ENCODE measurements at regions not wholly inside any gene's neighbourhood (a gene's known extent, or its start where the extent isn't known, plus 50 kb on each side); places are given as distances from the start of the nearest gene placed in this dataset.
A peak's percentile ranks its signal among the peaks of the same experiment; 100 is the strongest.

GRCh38 chr15:39180483-39180933, 400.4 kb upstream of the THBS1 start:
- no peaks in the 10 kb centered on the region for H3K9me3 ChIP-seq (ENCODE audit: control insufficient read depth in 4 of 4, insufficient read depth in 3 of 4, low read length in 3 of 4)
- H3K27ac ChIP-seq (ENCODE audit: low read depth in 1 of 2, low read length in 1 of 2) = no peak overlapping the region
- no peak for ATAC-seq (ENCODE audit: insufficient read depth, low FRiP score)
- H3K4me1 ChIP-seq (ENCODE audit: control insufficient read depth in 5 of 5, insufficient read depth in 5 of 5, low read length in 5 of 5) = peaks cover 0 to 37% (median 5%) of the 10 kb centered on the region in 5 donors
- DNase-seq = peak in 2 of 3 donors; percentile 96 to 97
- no peak overlapping the region for H3K4me3 ChIP-seq
- no peaks in the 10 kb centered on the region for H3K27me3 ChIP-seq (ENCODE audit: control insufficient read depth in 3 of 3, insufficient read depth in 3 of 3, low read length in 2 of 3)
- no peak for TF ChIP-seq CTCF (IDR thresholded peaks at IDR 0.05; ENCODE audit: control extremely low read depth, extremely low read depth)
- H3K36me3 ChIP-seq (ENCODE audit: control insufficient read depth in 4 of 4, insufficient read depth in 4 of 4, low read length in 4 of 4) = no peaks in the 10 kb centered on the region
- H3K9ac ChIP-seq (ENCODE audit: insufficient read depth in 1 of 2, low read length in 2 of 2) = no peak overlapping the region

- peaks cover 0 to 34% (median 5%) of the 10 kb centered on the region in 5 donors for H3K4me1 ChIP-seq (ENCODE audit: control insufficient read depth in 5 of 5, insufficient read depth in 5 of 5, low read length in 5 of 5)
- H3K9ac ChIP-seq (ENCODE audit: insufficient read depth in 1 of 2, low read length in 2 of 2) = no peak overlapping the region
- H3K27ac ChIP-seq (ENCODE audit: low read depth in 1 of 2, low read length in 1 of 2) = no peak overlapping the region
- TF ChIP-seq CTCF (IDR thresholded peaks at IDR 0.05; ENCODE audit: control extremely low read depth, extremely low read depth) = no peak
- no peak overlapping the region for H3K4me3 ChIP-seq
- peak; percentile 54 to 85 (median 76) for DNase-seq
- no peak for ATAC-seq (ENCODE audit: insufficient read depth, low FRiP score)
- WGBS, 2 donors = 57 to 69% methylated on average over 1 of the region's 1 CpG
- no peaks in the 10 kb centered on the region for H3K27me3 ChIP-seq (ENCODE audit: control insufficient read depth in 3 of 3, insufficient read depth in 3 of 3, low read length in 2 of 3)
- H3K36me3 ChIP-seq (ENCODE audit: control insufficient read depth in 4 of 4, insufficient read depth in 4 of 4, low read length in 4 of 4) = no peaks in the 10 kb centered on the region
- no peaks in the 10 kb centered on the region for H3K9me3 ChIP-seq (ENCODE audit: control insufficient read depth in 4 of 4, insufficient read depth in 3 of 4, low read length in 3 of 4)
Measured at GRCh38 chr15:39181056-39181747, 399.7 kb upstream of the THBS1 start.

- WGBS, 2 donors = 71 to 82% methylated on average over 2 of the region's 2 CpGs
Measured at GRCh38 chr15:39181940-39182339, 398.9 kb upstream of the THBS1 start.

More at GRCh38 chr15:39181940-39182339, 398.9 kb upstream of the THBS1 start:
- Histone ChIP-seq H3K9me3 (ENCODE audit: control insufficient read depth in 4 of 4, insufficient read depth in 3 of 4, low read length in 3 of 4) (no peaks in the 10 kb centered on the region), H3K27ac (ENCODE audit: low read depth in 1 of 2, low read length in 1 of 2) (no peak overlapping the region), H3K36me3 (ENCODE audit: control insufficient read depth in 4 of 4, insufficient read depth in 4 of 4, low read length in 4 of 4) (no peaks in the 10 kb centered on the region), H3K4me3 (no peak overlapping the region), H3K9ac (ENCODE audit: insufficient read depth in 1 of 2, low read length in 2 of 2) (no peak overlapping the region), H3K27me3 (ENCODE audit: control insufficient read depth in 3 of 3, insufficient read depth in 3 of 3, low read length in 2 of 3) (no peaks in the 10 kb centered on the region), H3K4me1 (ENCODE audit: control insufficient read depth in 5 of 5, insufficient read depth in 5 of 5, low read length in 5 of 5) (peaks cover 0 to 34% (median 5%) of the 10 kb centered on the region in 5 donors)
- TF ChIP-seq CTCF (IDR thresholded peaks at IDR 0.05; ENCODE audit: control extremely low read depth, extremely low read depth) = no peak
- DNase-seq = no peak
- ATAC-seq (ENCODE audit: insufficient read depth, low FRiP score) = no peak
